Body of pancreas (tissue), 4 donors: ENCODE measurements at regions not wholly inside any gene's neighbourhood (a gene's known extent, or its start where the extent isn't known, plus 50 kb on each side); places are given as distances from the start of the nearest gene placed in this dataset.

Experiments
- ATAC-seq: fragments of 150-250 bp; one replicate; pipeline ENCODE4 v1.9.1; 2016
- DNase-seq, 4 donors: peaks; one replicate each; pipeline ENCODE4 v3.0.0-alpha.2; 2019
- H3K27ac ChIP-seq, 4 donors: fragments of 200-600 bp; sonication (generic); 1 replicate in 3 of 4; 2 replicates in 1 of 4; pipeline versions ENCODE4 v1.5.1 to v1.6.1; 2016 to 2019; ENCODE audit warnings: mild to moderate bottlenecking in 1 of 4, mixed read lengths in 1 of 4, moderate library complexity in 1 of 4
- H3K27me3 ChIP-seq, 2 donors: fragments of 200-600 bp; sonication (generic); one replicate each; pipeline ENCODE4 v1.6.0; 2016; ENCODE audit warnings: mild to moderate bottlenecking in 1 of 2
- H3K36me3 ChIP-seq, 2 donors: fragments of 200-600 bp; sonication (generic); replicated peaks in 1 of 2; 2 replicates each; pipeline ENCODE4 v1.5.1; 2016; ENCODE audit warnings: low read depth in 2 of 2; ENCODE audit not compliant: insufficient read depth in 1 of 2
- H3K4me1 ChIP-seq: fragments of 200-600 bp; sonication (generic); one replicate; pipeline ENCODE4 v1.6.0; 2016
- H3K4me3 ChIP-seq, 2 donors: fragments of 200-600 bp; sonication (generic); 1 replicate in 1 of 2; 2 replicates in 1 of 2; pipeline ENCODE4 v1.5.1; 2016 to 2019
- H3K9me3 ChIP-seq, 3 donors: fragments of 200-600 bp; sonication (generic); 1 replicate in 2 of 3; 2 replicates in 1 of 3; pipeline ENCODE4 v1.5.1; 2016
- POLR2A ChIP-seq, 3 donors: fragments of 450-650 bp; IDR thresholded peaks; one replicate each; pipeline ENCODE4 v1.6.1; 2016; ENCODE audit warnings: antibody characterized with exemption in 3 of 3, mild to moderate bottlenecking in 2 of 3
- WGBS, 2 donors: methylation state at CpG; one replicate each; pipeline ENCODE4 v1.1.5; 2017; 5-methylcytosine and 5-hydroxymethylcytosine counted together
- intact Hi-C: fragments of 100-400 bp; cut with DNase I; formaldehyde crosslinking; loops from one replicate; pipeline ENCODE4 v1.15.1; 2023
- TF ChIP-seq, protein P1 (sequence below), 7 experiments: fragments of 450-650 bp in 4 of 7; fragments of 200-600 bp in 3 of 7; sonication (generic) in 3 of 7; IDR thresholded peaks; one replicate each; pipeline ENCODE4 v1.5.1; 2016 to 2019; ENCODE audit warnings: antibody characterized with exemption in 7 of 7

DNA sequence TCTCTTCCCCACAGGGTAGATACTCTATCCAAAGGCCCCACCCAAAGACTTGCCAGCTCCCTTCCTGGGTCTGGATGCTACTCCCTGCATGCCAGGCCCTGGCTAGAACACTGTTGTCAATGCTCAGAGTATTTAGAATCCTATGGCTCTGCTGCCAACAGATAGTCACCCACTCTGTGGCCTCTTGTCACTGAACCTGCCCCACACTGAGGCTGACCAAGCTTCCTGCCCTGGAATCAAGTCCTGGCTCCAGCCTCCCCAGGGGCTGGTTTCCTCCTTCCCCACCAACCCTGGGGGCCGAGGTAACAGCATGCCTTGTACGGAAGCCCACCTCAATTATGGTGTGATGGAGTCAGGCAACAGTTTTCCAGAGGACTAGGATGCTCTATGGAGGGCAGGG lies 63.3 kb downstream of the EFNB1 start:
- Histone ChIP-seq H3K36me3 (no peaks in the 10 kb centered on the region), H3K27ac (no peak overlapping the region), H3K4me3 (no peak overlapping the region), H3K27me3 (no peaks in the 10 kb centered on the region), H3K4me1 (no peaks in the 10 kb centered on the region), H3K9me3 (no peaks in the 10 kb centered on the region)
- ATAC-seq (no peak), DNase-seq (no peak)
- 94% methylated on average over 2 of the region's 2 CpGs; no CpG with 5 or more reads in 1 of the 2 donors for WGBS, 2 donors
- TF ChIP-seq, protein P1, sequence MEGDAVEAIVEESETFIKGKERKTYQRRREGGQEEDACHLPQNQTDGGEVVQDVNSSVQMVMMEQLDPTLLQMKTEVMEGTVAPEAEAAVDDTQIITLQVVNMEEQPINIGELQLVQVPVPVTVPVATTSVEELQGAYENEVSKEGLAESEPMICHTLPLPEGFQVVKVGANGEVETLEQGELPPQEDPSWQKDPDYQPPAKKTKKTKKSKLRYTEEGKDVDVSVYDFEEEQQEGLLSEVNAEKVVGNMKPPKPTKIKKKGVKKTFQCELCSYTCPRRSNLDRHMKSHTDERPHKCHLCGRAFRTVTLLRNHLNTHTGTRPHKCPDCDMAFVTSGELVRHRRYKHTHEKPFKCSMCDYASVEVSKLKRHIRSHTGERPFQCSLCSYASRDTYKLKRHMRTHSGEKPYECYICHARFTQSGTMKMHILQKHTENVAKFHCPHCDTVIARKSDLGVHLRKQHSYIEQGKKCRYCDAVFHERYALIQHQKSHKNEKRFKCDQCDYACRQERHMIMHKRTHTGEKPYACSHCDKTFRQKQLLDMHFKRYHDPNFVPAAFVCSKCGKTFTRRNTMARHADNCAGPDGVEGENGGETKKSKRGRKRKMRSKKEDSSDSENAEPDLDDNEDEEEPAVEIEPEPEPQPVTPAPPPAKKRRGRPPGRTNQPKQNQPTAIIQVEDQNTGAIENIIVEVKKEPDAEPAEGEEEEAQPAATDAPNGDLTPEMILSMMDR (IDR thresholded peaks at IDR 0.05) = no peak
- no peak for TF ChIP-seq POLR2A (IDR thresholded peaks at IDR 0.05)
- intact Hi-C loops = no loop called here
